GM18870 (cell line): ENCODE measurements at regions not wholly inside any gene's neighbourhood (a gene's known extent, or its start where the extent isn't known, plus 50 kb on each side); places are given as distances from the start of the nearest gene placed in this dataset.
"Not testable (repeated sequence)": the region's sequence is repeated elsewhere in the genome, so short reads cannot be mapped to it uniquely, and the experiment has no call there.

Source experiments
- ATAC-seq: cut with Tn5 transposase; IDR thresholded peaks from one replicate; pipeline ENCODE4 v1.9.1; 2021; ENCODE audit warnings: moderate library complexity; ENCODE audit not compliant: unreplicated experiment

- ATAC-seq = no peak
Measured at GRCh38 chr7:106353944-106354343, 69.2 kb upstream of the NAMPT start.

GRCh38 chr7:106348231-106348630 lies 63.4 kb upstream of the NAMPT start:
- ATAC-seq = no peak

- ATAC-seq = no peak
Measured at GRCh38 chr7:106347229-106347833, 62.5 kb upstream of the NAMPT start.

- ATAC-seq = peak; percentile 87
Measured at GRCh38 chr7:106346678-106347217, 62.0 kb upstream of the NAMPT start.

- peak; percentile 1 for ATAC-seq
Measured at GRCh38 chr7:106346167-106346677, 61.4 kb upstream of the NAMPT start.

GRCh38 chr7:106345421-106346166 lies 60.8 kb upstream of the NAMPT start:
- ATAC-seq = peak; percentile 37

- no peak for ATAC-seq
Measured at GRCh38 chr7:106344861-106345260, 60.1 kb upstream of the NAMPT start.

GRCh38 chr7:106344211-106344610 lies 59.4 kb upstream of the NAMPT start:
- ATAC-seq = no peak

DNA sequence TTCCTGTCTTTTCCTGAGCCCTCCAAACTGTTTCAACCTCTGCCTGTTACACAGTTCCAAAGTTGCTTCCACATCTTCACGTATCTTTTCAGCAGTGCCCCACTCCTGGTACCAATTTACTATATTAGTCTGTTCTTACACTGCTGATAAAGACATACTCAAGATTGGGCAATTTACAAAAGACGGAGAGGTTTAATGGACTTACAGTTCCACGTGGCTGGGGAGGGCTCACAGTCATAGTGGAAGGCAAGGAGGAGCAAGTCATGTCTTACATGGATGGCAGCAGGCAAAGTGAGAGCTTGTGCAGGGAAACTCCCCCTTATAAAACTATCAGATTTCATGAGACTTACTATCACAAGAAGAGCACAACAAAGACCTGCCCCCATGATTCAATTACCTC lies 57.3 kb upstream of the NAMPT start:
- not testable (repeated sequence) for ATAC-seq

GRCh38 chr7:106340247-106340596 lies 55.4 kb upstream of the NAMPT start:
- not testable (repeated sequence) for ATAC-seq

- ATAC-seq = no peak
Measured at GRCh38 chr7:106339513-106340246, 54.9 kb upstream of the NAMPT start.

DNA sequence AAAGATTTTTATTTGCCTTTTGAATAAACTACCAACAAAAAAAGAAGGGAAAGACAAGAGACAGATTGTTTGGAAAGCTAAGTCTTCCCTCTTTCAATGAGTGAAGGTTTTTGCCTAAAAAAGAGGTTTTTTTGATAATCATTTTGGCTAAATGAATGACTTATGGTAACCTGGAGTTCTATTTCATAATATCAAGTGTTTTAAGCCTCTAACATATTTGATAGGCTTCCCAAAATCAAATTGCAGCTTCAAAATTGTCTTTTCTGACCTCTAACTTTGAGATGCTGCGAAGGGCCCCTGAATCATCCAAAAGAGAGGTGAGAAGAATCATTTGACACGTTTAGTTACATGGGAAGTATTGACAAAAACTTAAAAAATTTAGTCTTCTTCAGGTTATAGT lies 53.0 kb upstream of the NAMPT start:
- no peak for ATAC-seq

- ATAC-seq = no peak
Measured at GRCh38 chr7:106335814-106336213, 51.0 kb upstream of the NAMPT start.
